GF-D8 (cell line): ENCODE measurements at regions not wholly inside any gene's neighbourhood (a gene's known extent, or its start where the extent isn't known, plus 50 kb on each side); places are given as distances from the start of the nearest gene placed in this dataset.

Experiments used
- DNase-seq: peaks from one replicate; lab custom pipeline; 2025; lab: John Stamatoyannopoulos, UW

GRCh38 chr7:54810401-54810800 is 51.4 kb upstream of the SEC61G start:
- no peak for DNase-seq

GRCh38 chr7:54811041-54811845 is 52.2 kb upstream of the SEC61G start:
- no peak for DNase-seq

- DNase-seq, result no peak
Observed at GRCh38 chr7:54811846-54812254, 52.8 kb upstream of the SEC61G start.

- DNase-seq, result no peak
Observed at GRCh38 chr7:54812756-54813322, 53.8 kb upstream of the SEC61G start.

- no peak for DNase-seq
Observed at GRCh38 chr7:54813398-54813797, 54.4 kb upstream of the SEC61G start.

GRCh38 chr7:54814401-54814800 is 55.4 kb upstream of the SEC61G start:
- DNase-seq, result no peak

- DNase-seq, result no peak
Observed at GRCh38 chr7:54817152-54817551, 58.1 kb upstream of the SEC61G start.

- DNase-seq, result no peak
Observed at GRCh38 chr7:54823776-54824175, 64.8 kb upstream of the SEC61G start.

GRCh38 chr7:54824655-54825054 is 65.6 kb upstream of the SEC61G start:
- DNase-seq, result no peak

- DNase-seq, result no peak
Observed at GRCh38 chr7:54825368-54825767, 66.4 kb upstream of the SEC61G start.

GRCh38 chr7:54827734-54828133 is 68.7 kb upstream of the SEC61G start:
- DNase-seq, result no peak

- no peak for DNase-seq
Observed at GRCh38 chr7:54831046-54831643, 72.1 kb upstream of the SEC61G start.

GRCh38 chr7:54831644-54832095 is 72.7 kb upstream of the SEC61G start:
- peak; percentile 3 for DNase-seq

- no peak for DNase-seq
Observed at GRCh38 chr7:54833001-54833467, 74.0 kb upstream of the SEC61G start.

GRCh38 chr7:54837168-54837567 is 78.2 kb upstream of the SEC61G start:
- DNase-seq, result no peak

GRCh38 chr7:54837761-54838160 is 78.8 kb upstream of the SEC61G start:
- no peak for DNase-seq

- DNase-seq, result no peak
Observed at GRCh38 chr7:54838175-54838910, 79.3 kb upstream of the SEC61G start.

GRCh38 chr7:54839575-54840213 is 80.7 kb upstream of the SEC61G start:
- DNase-seq, result no peak

GRCh38 chr7:54841772-54842697 is 83.0 kb upstream of the SEC61G start:
- no peak for DNase-seq

- no peak for DNase-seq
Observed at GRCh38 chr7:54843841-54844355, 84.9 kb upstream of the SEC61G start.

- no peak for DNase-seq
Observed at GRCh38 chr7:54846273-54846672, 87.3 kb upstream of the SEC61G start.
